ENCODE measurements at regions not wholly inside any gene's neighbourhood (a gene's known extent, or its start where the extent isn't known, plus 50 kb on each side); places are given as distances from the start of the nearest gene placed in this dataset.

DNA sequence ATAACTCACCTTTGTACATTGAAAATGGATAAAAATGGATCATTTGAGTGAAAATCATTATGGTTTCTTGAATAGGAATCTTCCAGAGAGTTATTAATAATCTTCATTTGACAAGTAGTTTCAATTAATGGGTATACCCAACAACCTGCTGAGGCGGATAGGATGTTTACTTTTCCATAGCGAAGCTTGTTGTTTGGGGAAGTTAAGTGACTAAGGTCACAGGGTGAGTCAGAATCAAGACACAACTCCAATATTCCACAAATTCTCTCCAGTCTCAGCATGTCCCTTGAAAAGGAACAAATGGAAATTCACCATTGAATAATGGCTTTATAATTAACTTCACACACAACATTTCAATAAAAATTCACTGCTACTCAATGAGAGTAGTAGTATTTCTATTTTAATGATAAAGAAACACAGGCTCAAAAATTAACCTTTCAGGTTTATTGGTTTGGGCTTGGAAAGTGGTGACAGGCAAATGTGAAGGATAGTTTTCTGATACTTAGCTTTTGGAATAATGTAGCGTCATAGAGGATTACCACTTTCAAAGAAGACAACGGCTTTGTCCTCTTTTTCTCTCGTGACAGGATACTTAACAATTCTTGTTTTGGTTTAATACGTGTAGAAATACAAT is 211.3 kb downstream of the GPD2 start:
- no peak for DNase-seq (ENCODE audit: low spot score)

- no peak for DNase-seq (ENCODE audit: low spot score)
These were observed 212.3 kb downstream of the GPD2 start for GRCh38 chr2:156648522-156648921.

DNA sequence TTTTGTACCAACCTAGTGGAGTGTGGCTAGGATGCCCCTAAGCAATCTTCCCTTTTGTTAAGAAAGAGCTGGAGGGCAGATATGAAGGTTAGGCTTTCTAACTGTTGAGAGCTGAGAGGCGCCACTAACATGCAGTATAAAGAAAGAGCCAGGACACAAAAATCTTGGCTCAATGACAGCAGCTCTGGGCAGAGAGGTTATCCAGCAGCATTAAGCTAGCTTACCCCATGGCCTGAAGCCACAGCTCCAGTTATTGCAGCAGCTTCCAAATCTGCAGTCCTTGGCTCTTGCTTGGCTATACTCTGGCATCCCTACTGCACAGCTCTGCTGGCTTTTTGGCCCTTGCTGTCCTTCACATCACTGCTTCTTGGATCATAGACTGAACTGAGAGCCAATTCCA is 213.4 kb downstream of the GPD2 start:
- DNase-seq (ENCODE audit: low spot score) = no peak

GRCh38 chr2:156652691-156653090 is 216.5 kb downstream of the GPD2 start:
- no peak for DNase-seq (ENCODE audit: low spot score)

DNA sequence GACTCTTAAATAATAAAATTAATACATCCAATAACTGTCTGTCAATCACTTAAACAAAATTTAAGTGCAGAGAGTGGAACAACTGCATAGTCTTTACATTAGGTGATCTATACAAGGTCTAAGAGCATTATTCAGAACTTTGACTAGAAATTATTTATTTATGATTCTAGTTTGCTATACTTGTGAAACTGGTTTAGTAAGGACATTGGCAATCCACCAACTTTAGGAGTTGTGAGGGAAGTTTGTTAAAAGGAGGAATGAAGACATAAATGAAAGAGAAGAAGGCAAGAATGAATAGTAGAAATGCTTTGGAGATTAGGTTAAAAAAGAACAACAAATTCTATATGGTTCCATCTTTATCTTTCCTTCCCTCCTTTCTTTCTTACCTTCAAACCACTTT is 217.5 kb downstream of the GPD2 start:
- DNase-seq (ENCODE audit: low spot score) = no peak

- DNase-seq (ENCODE audit: low spot score) = no peak
These were observed 221.6 kb downstream of the GPD2 start for GRCh38 chr2:156657809-156658208.

- DNase-seq (ENCODE audit: low spot score) = peak; percentile 23
These were observed 223.5 kb downstream of the GPD2 start for GRCh38 chr2:156659694-156660093.

DNA sequence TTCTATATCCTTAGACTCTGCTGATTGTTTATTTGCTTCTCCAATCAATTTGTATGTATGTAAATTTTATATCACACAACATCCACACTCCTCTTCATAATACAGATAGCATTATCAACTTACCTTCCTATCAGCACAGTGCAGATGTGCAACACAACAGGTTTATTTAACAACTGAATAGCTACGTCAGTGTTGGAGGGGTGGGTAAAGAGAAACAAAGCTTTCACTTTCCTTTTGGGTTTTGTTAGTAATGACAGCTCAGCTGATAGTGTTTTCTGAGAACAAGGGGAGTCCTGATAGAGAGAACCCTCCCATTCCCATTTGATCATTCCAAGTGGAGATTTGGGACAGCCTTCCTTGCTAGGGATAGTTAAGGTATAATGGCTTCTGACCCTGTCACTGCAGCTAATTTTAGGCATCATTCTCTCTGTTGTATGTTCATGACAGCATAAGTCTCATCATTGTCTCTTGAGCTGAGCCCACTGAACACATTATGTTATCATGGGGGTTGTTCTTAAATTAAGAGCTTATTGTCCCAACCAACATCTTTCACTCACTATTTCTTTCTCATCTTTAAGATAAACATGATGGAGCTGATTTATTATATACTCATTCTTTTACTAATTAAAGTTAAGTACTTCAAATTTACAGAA is 227.7 kb downstream of the GPD2 start:
- no peak for DNase-seq (ENCODE audit: low spot score)

- DNase-seq (ENCODE audit: low spot score) = no peak
These were observed 230.1 kb downstream of the GPD2 start for GRCh38 chr2:156666130-156666785.

DNA sequence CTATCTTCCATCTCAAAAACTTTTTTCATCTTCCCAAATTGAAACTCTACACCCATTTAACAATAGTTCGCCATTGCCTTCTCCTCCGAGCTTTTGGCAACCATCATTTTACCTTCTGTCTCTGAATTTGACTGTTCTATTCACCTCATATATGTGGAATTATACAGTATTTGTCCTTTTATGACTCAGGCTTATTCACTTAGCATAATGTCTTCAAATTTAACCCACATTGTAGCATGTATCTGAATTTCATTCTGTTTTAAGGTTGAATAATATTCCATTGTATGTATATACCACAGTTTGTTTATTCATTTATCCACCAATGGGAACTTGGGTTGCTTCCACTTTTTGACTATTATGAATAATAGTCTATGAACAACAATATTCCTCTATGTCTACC is 233.9 kb downstream of the GPD2 start:
- DNase-seq (ENCODE audit: low spot score) = no peak

DNA sequence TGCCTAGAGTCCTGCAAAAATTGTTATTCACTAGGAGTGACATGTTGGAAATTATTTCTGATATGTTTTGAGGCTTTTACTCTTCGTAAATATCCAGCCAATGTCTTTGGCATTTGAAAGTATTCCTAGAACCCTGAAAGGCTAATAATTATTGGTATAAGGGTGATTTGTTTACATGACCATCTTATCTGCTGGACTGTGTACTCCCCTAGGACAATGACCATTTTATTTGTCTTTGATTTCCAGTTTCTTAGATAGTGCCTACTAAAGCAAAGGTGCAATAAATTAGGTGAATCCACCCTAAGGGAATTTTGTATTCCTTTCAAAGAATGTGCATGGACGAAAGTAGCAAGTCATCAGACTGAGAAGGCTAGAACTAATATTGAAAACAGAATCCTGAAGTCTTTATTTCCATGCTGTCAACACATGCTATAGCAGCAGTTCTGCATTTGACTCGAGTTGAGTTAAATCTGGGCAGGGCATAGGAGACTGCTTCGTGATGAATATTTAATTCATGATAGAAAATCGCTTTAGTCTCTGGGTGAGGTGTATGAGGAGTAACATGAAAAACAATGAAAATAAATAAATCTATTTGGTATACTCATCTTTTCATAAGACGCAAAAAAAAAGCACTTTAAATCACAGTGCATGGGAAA is 235.7 kb downstream of the GPD2 start:
- DNase-seq (ENCODE audit: low spot score) = no peak

DNA sequence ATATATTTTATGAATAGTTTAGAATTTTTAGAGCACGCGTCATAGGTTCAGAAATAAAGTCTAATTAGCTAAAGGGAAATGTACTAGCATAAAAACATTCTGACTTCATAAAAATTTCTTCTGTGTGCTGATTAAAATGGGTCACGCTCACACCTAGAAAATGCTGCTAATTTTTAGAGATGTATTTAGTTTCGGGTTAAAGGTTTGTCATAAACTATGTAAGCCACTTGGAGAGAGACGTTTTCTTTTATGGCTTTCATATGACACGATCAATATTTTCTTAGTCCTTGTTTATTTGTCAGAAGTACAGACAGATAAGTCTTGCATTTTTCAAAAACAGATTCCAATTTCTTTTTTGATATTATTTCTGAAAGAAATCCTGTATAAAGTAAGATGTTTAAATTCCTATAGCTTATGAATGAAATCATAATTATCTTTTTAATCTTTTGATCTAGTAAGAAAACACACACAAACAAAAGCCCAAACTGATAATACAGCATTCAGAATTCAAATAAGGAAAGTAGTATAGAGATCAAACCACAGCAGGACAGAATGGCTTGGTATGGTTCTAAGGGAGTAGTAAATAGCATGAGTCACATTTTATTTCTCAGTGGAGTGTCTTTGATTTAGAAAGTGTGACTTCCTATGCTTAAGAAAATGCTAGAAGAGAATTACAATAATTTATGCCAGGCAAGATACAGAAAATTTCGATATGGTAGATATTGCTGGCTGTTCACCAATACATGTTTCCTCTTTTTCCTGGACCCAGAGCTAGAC is 236.6 kb downstream of the GPD2 start:
- DNase-seq (ENCODE audit: low spot score) = no peak

- no peak for DNase-seq (ENCODE audit: low spot score)
These were observed 237.1 kb downstream of the GPD2 start for GRCh38 chr2:156673333-156673615.

DNA sequence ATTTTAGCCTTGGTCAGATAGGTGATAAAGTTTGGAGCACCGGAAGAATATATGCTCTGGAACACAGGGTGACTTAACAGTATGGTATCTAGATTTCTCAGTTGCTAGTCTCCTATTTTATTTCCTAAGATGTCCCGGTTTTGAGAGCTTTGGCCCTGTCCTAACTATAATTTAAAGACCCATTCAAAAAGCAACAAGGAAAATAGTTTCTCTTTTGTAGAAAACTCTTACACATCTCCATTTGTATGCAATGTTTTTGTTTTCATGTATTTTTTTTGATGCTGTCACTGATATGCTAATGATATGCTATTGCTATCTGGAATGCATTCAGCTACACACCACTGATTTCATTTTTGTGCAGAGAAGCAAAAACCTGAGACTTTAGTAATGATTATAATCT is 237.8 kb downstream of the GPD2 start:
- DNase-seq (ENCODE audit: low spot score) = no peak

DNA sequence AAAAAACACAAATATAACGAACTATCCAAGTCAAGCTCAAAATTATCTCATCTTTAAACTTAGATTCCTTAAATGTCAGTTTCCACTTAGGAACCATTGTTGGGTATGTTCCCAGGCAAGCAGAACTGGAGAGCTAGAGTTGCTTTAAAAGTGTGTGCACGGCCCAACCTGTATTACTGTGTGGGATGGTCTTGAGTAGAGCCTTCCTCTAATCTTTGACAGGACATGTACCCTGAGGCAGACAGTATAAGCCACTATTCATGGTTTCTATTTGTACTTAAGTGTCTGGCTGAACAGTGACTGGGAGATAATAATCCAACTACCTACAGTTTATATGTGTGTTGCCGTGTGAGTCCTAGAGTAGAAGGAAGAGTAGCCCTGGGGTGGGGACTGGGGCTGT is 239.7 kb downstream of the GPD2 start:
- no peak for DNase-seq (ENCODE audit: low spot score)

- no peak for DNase-seq (ENCODE audit: low spot score)
These were observed 243.6 kb downstream of the GPD2 start for GRCh38 chr2:156679820-156680219.

- DNase-seq (ENCODE audit: low spot score) = no peak
These were observed 244.1 kb downstream of the GPD2 start for GRCh38 chr2:156680266-156680665.

DNA sequence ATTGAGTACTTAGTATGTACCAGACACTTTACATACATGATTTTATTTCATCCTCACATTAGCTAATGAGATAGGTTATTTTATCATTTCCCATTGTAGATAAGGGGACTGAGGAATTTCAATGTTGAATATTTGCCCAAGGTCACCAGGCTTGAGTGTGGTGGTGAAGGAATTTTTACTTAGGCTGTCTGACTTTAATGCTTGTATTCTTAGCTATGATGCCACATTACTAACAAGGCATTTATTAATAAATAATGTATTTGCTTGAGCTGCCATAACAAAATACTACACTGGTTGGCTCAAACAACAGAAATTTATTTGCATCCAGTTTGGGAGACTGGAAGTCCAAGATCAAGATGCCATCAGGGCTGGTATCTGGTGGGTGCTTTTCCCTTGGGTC is 250.9 kb downstream of the GPD2 start:
- no peak for DNase-seq (ENCODE audit: low spot score)

DNA sequence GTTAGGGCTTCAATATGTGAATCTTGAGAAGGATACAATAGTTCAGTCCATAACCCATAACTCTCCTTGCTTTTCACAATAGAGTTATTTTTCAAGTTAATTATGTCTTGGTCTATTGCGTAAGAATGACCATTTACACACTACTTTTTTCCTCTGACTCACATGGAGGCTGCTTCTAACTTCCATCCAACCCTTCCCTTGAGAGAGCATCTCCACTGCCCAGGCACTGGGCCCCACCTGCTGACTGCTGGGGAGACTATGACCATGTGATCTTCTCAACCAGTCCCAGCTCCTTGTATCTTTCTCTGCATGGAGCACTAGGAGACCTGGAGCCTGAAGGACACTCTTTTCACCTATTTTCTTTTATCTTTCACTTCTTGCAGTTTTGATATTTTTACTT is 251.5 kb downstream of the GPD2 start:
- no peak for DNase-seq (ENCODE audit: low spot score)

- DNase-seq (ENCODE audit: low spot score) = no peak
These were observed 253.8 kb downstream of the GPD2 start for GRCh38 chr2:156689939-156690338.

GRCh38 chr2:156691014-156691413 is 254.8 kb downstream of the GPD2 start:
- no peak for DNase-seq (ENCODE audit: low spot score)

DNA sequence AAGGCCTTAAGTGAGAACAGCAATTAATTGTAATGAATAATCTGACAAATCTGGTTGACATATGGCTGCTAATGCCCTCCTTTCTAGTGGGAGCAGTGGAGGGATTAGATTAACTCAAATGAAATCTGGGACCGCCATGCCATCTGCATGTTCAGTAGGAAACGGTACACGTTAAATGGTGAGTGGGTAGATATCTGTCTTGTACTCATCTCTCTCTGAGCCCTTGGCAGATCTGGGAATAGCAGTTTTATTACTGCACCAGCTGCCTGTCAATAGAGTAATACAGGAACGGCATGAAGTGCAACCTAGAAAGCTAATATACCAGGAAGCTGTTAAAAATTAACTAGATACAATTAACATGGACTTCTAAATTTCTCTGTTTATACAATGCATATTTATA is 258.8 kb downstream of the GPD2 start:
- DNase-seq (ENCODE audit: low spot score) = no peak

DNA sequence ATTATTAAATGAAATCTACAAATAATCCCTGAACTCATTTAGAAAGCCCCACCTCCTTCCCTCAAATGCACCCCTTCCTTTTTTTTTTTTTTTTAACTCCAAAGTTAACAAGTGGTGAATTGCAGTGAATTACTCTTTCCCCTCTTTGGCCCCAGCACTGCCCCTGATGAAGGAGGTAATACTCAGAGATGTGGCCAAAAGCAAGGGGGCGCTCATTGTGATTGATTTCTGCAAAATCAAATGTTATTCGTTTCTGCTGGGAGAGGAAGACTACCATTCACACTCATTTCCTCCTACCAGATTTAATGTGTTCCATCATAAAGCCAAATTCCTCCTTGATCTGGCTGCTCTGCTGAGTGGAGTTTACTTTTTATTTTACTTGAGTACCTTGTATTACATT is 259.4 kb downstream of the GPD2 start:
- DNase-seq (ENCODE audit: low spot score) = no peak

All from HuH-7.5 (cell line).